SK-N-SH (cell line): ENCODE measurements at regions not wholly inside any gene's neighbourhood (a gene's known extent, or its start where the extent isn't known, plus 50 kb on each side); places are given as distances from the start of the nearest gene placed in this dataset.

ENCODE experiments used
- EP300 ChIP-seq, 2 experiments: IDR thresholded peaks; 2 replicates each; pipeline versions ENCODE4 v1.4.0 to v1.6.1; 2012; ENCODE audit warnings: borderline replicate concordance in 1 of 2, low read depth in 1 of 2, low read length in 1 of 2
- RFX5 ChIP-seq: IDR thresholded peaks from 2 replicates; pipeline ENCODE4 v1.6.1; 2012; ENCODE audit warnings: mild to moderate bottlenecking, improper control_type of control experiment, low read length
- TF ChIP-seq, protein P1 (sequence below): fragments of 200-600 bp; sonication (generic); IDR thresholded peaks from 2 replicates; pipeline ENCODE4 v1.6.1; 2017; ENCODE audit warnings: antibody characterized with exemption, mild to moderate bottlenecking, moderate library complexity

DNA sequence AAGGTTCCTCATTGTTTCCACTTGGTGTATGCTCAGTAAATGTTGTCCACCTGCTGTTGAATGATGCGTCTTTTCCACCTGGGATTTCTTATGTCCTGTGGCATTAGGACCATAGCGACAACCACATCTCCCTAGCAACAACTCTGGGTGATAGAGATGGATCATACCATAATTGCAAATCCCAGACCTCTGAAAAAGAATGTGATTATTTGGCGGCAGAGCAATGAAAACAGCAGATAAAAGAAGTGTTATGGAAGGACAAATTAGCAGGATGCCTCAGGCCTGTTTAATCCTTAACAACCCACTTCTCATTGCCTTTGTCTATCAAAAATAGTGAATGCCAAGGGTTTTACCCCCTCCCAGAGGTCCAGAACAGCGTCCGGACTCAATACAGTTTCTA lies 278.9 kb downstream of the TSN start:
- TF ChIP-seq EP300 (IDR thresholded peaks at IDR 0.05; ENCODE audit: borderline replicate concordance in 1 of 2, low read depth in 1 of 2, low read length in 1 of 2), result no peak
- TF ChIP-seq, protein P1, sequence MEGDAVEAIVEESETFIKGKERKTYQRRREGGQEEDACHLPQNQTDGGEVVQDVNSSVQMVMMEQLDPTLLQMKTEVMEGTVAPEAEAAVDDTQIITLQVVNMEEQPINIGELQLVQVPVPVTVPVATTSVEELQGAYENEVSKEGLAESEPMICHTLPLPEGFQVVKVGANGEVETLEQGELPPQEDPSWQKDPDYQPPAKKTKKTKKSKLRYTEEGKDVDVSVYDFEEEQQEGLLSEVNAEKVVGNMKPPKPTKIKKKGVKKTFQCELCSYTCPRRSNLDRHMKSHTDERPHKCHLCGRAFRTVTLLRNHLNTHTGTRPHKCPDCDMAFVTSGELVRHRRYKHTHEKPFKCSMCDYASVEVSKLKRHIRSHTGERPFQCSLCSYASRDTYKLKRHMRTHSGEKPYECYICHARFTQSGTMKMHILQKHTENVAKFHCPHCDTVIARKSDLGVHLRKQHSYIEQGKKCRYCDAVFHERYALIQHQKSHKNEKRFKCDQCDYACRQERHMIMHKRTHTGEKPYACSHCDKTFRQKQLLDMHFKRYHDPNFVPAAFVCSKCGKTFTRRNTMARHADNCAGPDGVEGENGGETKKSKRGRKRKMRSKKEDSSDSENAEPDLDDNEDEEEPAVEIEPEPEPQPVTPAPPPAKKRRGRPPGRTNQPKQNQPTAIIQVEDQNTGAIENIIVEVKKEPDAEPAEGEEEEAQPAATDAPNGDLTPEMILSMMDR, result no peak
- TF ChIP-seq RFX5, result no peak
